ENCODE measurements at regions not wholly inside any gene's neighbourhood (a gene's known extent, or its start where the extent isn't known, plus 50 kb on each side); places are given as distances from the start of the nearest gene placed in this dataset.

- no peak for TF ChIP-seq YY1 (IDR thresholded peaks at IDR 0.05; ENCODE audit: insufficient read depth, insufficient read length)
- no peak for TF ChIP-seq ZNF274 (IDR thresholded peaks at IDR 0.05; ENCODE audit: low read depth, low read length)
- no peak for TF ChIP-seq SUZ12 (IDR thresholded peaks at IDR 0.05; ENCODE audit: extremely low read depth, insufficient read depth, insufficient read length)
Measured at GRCh38 chr10:28952523-28952922, 275.2 kb downstream of the BAMBI start.
